GM18951 (cell line): ENCODE measurements at regions not wholly inside any gene's neighbourhood (a gene's known extent, or its start where the extent isn't known, plus 50 kb on each side); places are given as distances from the start of the nearest gene placed in this dataset.
"Not testable (repeated sequence)": the region's sequence is repeated elsewhere in the genome, so short reads cannot be mapped to it uniquely, and the experiment has no call there.

Source experiments
- POLR2A ChIP-seq: IDR thresholded peaks from 4 replicates; pipeline ENCODE4 v1.6.1; 2011; ENCODE audit warnings: mild to moderate bottlenecking; ENCODE audit not compliant: insufficient read length, insufficient read depth; ENCODE audit errors: extremely low read depth
- in situ Hi-C: fragments of 300-500 bp; cut with MboI; formaldehyde crosslinking; loops from one replicate; pipeline ENCODE4 v1.12.0; 2022; ENCODE audit warnings: low sequenced_read_pairs, mixed read lengths, inconsistent platforms; ENCODE audit not compliant: unreplicated experiment

- in situ Hi-C loops, result no loop called here
- no peak for TF ChIP-seq POLR2A
Observed at GRCh38 chr4:12416755-12417154, 988.1 kb upstream of the HS3ST1 start.

GRCh38 chr4:12414181-12414812 lies 985.6 kb upstream of the HS3ST1 start:
- no peak for TF ChIP-seq POLR2A
- in situ Hi-C loops, result no loop called here

- in situ Hi-C loops, result no loop called here
- no peak for TF ChIP-seq POLR2A
Observed at GRCh38 chr4:12411072-12411471, 982.4 kb upstream of the HS3ST1 start.

- in situ Hi-C loops, result no loop called here
- TF ChIP-seq POLR2A, result no peak
Observed at GRCh38 chr4:12409507-12410190, 981.0 kb upstream of the HS3ST1 start.

GRCh38 chr4:12408364-12408763 lies 979.7 kb upstream of the HS3ST1 start:
- TF ChIP-seq POLR2A, result no peak
- in situ Hi-C loops, result no loop called here

GRCh38 chr4:12403175-12403574 lies 974.5 kb upstream of the HS3ST1 start:
- in situ Hi-C loops, result no loop called here
- TF ChIP-seq POLR2A, result no peak

GRCh38 chr4:12399781-12400180 lies 971.1 kb upstream of the HS3ST1 start:
- in situ Hi-C loops, result no loop called here
- no peak for TF ChIP-seq POLR2A

GRCh38 chr4:12393631-12394262 lies 965.1 kb upstream of the HS3ST1 start:
- no peak for TF ChIP-seq POLR2A

GRCh38 chr4:12389604-12390003 lies 960.9 kb upstream of the HS3ST1 start:
- TF ChIP-seq POLR2A, result no peak
- in situ Hi-C loops, result no loop called here

More at GRCh38 chr4:12393631-12394262, 965.1 kb upstream of the HS3ST1 start:
- in situ Hi-C loops, result no loop called here

GRCh38 chr4:12382567-12382966 lies 953.9 kb upstream of the HS3ST1 start:
- in situ Hi-C loops, result no loop called here
- TF ChIP-seq POLR2A, result no peak

GRCh38 chr4:12379191-12379590 lies 950.5 kb upstream of the HS3ST1 start:
- TF ChIP-seq POLR2A, result no peak

GRCh38 chr4:12375805-12376204 lies 947.1 kb upstream of the HS3ST1 start:
- no peak for TF ChIP-seq POLR2A
- in situ Hi-C loops, result no loop called here

More at GRCh38 chr4:12379191-12379590, 950.5 kb upstream of the HS3ST1 start:
- in situ Hi-C loops, result no loop called here

- in situ Hi-C loops, result not testable (repeated sequence)
Observed at GRCh38 chr4:12365869-12366268, 937.2 kb upstream of the HS3ST1 start.

- no peak for TF ChIP-seq POLR2A
- in situ Hi-C loops, result no loop called here
Observed at GRCh38 chr4:12360391-12360790, 931.7 kb upstream of the HS3ST1 start.
